Left lobe of liver (tissue), 2 donors: ENCODE measurements at regions not wholly inside any gene's neighbourhood (a gene's known extent, or its start where the extent isn't known, plus 50 kb on each side); places are given as distances from the start of the nearest gene placed in this dataset.

Experiments
- ATAC-seq: fragments of 200-7000 bp; cut with Tn5 transposase; one replicate; pipeline ENCODE4 v1.9.1; 2020; ENCODE audit warnings: mild to moderate bottlenecking, moderate library complexity
- DNase-seq: peaks from one replicate; pipeline ENCODE4 v3.0.0-alpha.2; 2020; ENCODE audit warnings: low spot score
- donor health status: DM: no; HTN: no; CAD: no; lungs with moderate emphysema.
- donor health status: DM: no; HTN: yes; CAD: no.

DNA sequence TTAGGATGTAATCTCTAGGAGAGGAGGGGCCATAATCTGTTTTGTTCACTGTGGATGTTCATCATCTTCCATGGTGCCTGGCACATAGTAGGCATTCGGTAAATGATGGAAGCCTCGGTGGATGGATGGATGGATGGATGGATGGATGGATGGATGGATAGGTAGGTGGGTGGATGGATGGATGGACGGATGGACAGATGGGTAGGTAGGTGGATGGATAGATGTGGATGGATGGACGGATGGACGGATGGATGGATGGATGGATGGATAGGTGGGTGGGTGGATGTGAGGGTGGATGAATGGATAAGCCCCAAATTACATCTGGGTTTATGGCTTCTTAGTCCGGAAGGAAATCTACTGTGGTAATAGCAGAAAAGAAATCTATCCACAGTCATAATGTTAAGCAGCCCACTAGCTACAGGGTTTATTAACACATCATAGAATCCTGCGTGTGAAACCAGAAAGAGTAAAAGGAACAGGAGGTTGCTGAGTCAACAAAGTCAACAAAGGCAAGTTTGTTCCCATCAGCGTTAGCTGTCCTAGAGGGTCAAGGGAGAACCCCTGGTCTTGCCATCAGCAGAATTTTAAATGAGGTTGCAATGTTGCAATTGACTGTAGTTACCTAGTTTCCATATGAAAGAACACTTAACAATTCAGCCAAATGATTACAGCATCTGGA is 82.8 kb downstream of the C11orf91 start:
- DNase-seq, result no peak
- no peak for ATAC-seq

DNA sequence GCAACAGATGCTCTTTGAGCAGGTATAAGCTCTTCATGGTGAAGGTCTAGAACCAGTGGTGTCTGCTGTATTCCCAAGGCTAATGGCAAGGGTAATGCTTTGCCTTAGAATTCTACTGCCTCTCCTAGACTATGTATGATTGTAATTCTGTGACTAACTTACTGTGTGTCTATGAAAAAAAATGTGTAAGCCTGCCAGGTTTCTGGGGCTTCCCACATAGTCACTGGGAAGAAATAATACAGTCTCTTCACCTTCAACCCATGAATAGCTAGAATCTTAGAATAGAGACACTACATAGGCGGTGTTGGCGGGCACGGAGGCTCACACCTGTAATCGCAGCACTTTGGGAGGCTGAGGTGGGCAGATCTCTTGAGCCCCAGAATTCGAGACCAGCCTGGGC is 84.1 kb downstream of the C11orf91 start:
- no peak for ATAC-seq
- no peak for DNase-seq

- DNase-seq (no peak), ATAC-seq (no peak)
These were observed 84.9 kb downstream of the C11orf91 start for GRCh38 chr11:33615751-33616150.

DNA sequence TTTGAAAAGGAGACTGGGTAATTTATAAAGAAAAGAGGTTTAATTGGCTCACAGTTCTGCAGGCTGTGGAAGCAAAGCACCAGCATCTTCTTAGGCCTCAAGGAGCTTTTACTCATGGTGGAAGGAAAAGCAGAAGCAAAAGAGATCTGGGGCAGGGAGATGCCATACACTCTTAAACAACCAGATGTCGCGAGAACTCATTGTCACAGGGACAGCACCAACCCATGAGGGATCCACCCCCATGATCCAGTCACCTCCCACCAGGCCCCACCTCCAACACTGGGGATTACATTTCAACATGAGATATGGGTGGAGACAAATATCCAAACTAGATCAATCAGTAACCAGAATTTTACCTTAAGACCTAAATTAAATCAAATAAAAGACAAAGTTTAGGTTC is 87.2 kb downstream of the C11orf91 start:
- DNase-seq, result no peak
- no peak for ATAC-seq

DNA sequence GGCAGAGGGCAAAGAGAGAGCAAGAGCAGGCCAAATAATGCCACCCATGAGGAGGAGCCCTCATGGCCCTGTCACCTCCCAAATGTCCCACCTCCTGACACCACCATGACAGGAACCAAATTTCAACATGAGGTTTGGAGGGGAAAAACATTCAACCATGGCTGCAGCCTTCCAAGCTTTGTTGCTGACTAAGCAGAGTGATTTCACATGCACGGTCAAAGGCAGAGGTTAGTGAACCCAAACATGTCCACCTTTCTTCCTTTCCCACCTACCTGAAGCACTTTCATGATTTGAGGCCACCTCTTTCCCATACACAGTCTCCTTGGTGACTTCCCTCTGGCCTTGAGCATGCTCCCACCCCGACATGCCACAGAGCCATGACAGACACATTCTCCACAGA is 89.7 kb downstream of the C11orf91 start:
- ATAC-seq (peak; percentile 26), DNase-seq (no peak)

GRCh38 chr11:33608386-33608785 is 92.2 kb downstream of the C11orf91 start:
- no peak for ATAC-seq
- no peak for DNase-seq

DNA sequence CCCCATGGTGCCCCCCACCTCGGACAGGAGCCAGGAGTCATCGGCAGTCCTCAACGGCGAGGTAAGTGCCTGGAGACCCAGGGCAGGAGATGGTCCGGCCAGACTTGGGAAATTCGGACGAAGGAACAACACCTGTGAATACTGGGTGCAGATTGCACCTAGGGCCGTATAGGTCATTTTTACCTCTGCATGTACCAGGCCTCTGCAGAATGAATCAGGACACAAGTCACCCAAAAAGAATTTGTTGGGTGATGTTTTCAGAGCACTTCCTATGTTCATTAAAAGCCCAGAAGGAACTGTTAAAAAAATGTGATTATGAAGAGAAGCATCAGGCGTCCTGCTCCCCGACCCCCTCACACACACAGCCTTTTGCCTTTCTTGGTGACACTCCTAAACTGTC is 93.9 kb downstream of the C11orf91 start:
- DNase-seq (no peak), ATAC-seq (no peak)

- DNase-seq (no peak), ATAC-seq (no peak)
These were observed 94.9 kb downstream of the C11orf91 start for GRCh38 chr11:33605703-33606102.

GRCh38 chr11:33598426-33599069 is 102.1 kb downstream of the C11orf91 start:
- no peak for ATAC-seq
- DNase-seq, result no peak

GRCh38 chr11:33594188-33594587 is 106.4 kb downstream of the C11orf91 start:
- DNase-seq (no peak), ATAC-seq (no peak)

- DNase-seq (no peak), ATAC-seq (no peak)
These were observed 110.2 kb downstream of the C11orf91 start for GRCh38 chr11:33590441-33590840.

DNA sequence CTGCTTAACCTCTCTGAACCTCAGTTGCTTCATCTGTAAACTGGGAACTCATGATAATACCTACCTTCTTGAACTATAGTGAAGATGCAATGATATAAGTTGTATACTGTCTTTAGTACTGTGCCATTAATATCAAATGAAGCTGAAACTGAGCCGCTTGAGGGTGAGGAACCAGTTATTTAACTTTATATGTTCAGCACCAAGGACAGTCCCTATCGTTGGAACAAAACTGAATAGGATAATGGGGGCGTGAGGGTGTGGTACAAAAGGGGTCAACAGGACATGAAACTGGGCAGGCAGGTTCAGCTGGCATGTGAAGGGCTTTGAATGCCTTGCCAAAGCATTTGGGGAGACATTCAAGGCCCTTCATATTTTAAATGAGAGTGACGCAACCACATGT is 112.6 kb downstream of the C11orf91 start:
- ATAC-seq, result no peak
- DNase-seq, result no peak

DNA sequence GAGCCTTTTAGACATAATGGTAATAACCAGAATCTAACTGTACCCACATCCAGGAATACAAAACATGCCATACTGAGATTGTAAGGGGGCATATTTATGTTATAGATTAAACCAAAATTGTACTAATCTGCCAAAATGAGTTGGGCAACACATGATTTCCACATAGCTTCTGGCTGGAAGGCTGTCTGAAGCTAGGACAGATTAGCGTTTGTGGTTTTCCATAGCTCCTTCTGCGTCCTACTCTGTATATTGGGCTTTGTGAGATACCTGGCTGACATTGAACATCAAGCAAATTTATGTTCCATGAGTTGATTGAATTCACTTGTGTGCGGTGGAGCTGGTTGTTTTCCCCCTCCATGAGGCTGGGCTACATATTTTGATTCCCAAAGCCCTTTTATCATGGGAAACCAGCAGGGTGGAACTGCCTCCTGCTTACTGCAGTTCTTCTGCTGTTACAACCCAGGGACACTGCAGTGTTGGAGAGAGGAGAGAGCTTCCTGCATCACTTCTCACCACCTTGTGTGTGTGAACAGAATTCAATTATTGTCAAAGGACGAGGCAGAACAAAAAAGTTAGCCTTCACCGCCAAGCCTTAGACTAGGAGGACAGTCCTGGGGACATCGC is 114.9 kb downstream of the C11orf91 start:
- ATAC-seq, result peak; percentile 88
- DNase-seq, result no peak

GRCh38 chr11:33582636-33583325 is 117.8 kb downstream of the C11orf91 start:
- DNase-seq (no peak), ATAC-seq (no peak)

DNA sequence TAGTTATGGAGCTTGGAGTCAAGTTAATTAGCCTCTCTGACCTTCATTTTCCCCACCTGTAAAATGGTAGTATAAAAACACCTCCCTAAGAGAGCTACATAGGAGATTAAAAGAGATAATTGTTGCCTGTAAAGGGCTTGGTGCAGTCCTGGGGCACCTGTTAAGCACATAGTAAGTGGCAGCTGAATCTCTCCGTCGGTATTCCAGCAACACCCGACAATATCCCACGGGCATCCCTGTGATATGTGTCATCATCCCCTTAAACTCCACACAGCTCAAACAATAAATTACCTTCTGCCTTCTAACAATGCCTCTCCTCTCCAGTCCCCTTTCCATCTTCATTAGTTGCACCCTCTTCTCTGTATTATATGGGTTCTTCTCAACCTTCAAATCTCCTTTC is 121.5 kb downstream of the C11orf91 start:
- DNase-seq, result no peak

GRCh38 chr11:33577204-33577603 is 123.4 kb downstream of the C11orf91 start:
- ATAC-seq, result no peak
- no peak for DNase-seq

More for the DNA sequence above, 121.5 kb downstream of the C11orf91 start:
- ATAC-seq, result no peak

DNA sequence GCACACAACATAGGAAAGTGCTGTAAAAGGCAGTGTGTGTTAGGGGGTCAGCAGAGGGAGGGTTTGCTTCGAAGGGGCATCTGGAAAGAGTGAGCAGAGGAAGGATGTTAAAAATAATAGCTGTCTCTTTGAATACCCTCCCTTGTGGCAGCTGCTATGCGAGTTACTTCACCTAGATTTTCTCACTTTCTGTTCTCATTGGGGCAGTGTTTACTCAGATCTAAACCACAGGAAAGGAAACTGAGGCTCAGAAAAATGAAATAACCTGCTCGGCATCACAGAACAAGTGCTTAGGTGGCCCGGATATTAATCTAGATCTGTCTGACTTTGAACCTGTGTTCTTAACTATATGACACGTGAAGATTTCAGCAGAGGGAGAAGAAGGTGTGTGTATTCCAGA is 125.3 kb downstream of the C11orf91 start:
- DNase-seq (no peak), ATAC-seq (no peak)

DNA sequence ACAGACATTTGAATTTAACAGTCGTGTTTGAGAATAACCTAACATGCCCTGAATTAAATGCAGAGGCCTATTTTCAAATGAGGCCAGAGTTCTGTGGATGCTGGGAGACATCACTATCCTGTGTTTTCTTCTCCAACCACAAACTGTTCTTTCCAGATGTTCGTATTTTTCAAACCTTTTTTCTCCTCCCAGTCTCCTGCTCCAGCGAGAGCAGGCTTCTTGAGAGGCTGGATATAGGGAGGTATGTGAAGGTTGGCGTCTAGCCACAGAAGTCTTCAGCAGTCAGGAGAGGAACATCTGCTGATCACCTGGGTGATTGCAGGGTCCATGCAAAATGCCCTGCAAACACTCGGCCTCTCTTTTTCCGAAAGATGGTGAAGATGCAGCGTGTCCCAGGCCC is 126.3 kb downstream of the C11orf91 start:
- no peak for ATAC-seq
- no peak for DNase-seq

GRCh38 chr11:33569333-33569732 is 131.3 kb downstream of the C11orf91 start:
- DNase-seq (no peak), ATAC-seq (no peak)

GRCh38 chr11:33567004-33567403 is 133.6 kb downstream of the C11orf91 start:
- ATAC-seq (no peak), DNase-seq (no peak)

DNA sequence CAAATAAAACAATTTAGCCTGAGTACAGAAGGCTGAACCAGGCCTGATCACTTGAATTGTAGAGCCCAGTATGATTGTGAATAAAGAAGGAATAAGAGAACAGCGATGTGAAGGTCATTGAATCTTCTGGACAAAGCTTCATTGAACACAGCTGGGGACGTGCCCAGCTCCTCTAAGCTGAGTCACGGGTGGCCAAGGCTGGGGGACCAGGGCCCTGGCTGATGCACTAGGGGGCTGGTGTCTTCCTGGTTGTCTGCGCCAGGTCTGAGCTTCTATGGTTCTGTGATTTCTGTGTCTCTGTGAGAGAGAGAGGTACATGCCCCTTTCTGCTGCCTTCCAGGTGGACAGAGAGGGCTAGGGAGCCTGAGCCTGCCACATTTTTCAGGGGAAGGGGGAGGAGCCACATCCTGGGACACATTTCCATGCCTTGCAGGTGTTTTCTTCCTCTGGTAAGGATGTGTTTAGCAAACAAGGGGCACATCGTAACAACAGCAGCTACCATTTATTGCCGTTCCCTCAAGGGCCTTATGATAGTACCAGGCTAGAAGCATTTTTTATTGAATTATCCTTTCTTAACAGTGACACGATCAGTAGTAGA is 135.7 kb downstream of the C11orf91 start:
- no peak for ATAC-seq
- no peak for DNase-seq
